Fibroblast of villous mesenchyme (primary cell): ENCODE measurements at regions not wholly inside any gene's neighbourhood (a gene's known extent, or its start where the extent isn't known, plus 50 kb on each side); places are given as distances from the start of the nearest gene placed in this dataset.

Experiments used
- DNase-seq: peaks from one replicate; pipeline ENCODE4 v3.0.0-alpha.2; 2010; ENCODE audit warnings: low read depth
- H3K4me3 ChIP-seq: 2 replicates; pipeline ENCODE4 v1.5.1; 2011; ENCODE audit warnings: low read depth, mild to moderate bottlenecking, low read length
- TF ChIP-seq, protein P1 (sequence below): IDR thresholded peaks from 2 replicates; pipeline ENCODE4 v1.5.1; 2012; ENCODE audit warnings: low read depth, mild to moderate bottlenecking, low read length; ENCODE audit not compliant: insufficient read depth

DNA sequence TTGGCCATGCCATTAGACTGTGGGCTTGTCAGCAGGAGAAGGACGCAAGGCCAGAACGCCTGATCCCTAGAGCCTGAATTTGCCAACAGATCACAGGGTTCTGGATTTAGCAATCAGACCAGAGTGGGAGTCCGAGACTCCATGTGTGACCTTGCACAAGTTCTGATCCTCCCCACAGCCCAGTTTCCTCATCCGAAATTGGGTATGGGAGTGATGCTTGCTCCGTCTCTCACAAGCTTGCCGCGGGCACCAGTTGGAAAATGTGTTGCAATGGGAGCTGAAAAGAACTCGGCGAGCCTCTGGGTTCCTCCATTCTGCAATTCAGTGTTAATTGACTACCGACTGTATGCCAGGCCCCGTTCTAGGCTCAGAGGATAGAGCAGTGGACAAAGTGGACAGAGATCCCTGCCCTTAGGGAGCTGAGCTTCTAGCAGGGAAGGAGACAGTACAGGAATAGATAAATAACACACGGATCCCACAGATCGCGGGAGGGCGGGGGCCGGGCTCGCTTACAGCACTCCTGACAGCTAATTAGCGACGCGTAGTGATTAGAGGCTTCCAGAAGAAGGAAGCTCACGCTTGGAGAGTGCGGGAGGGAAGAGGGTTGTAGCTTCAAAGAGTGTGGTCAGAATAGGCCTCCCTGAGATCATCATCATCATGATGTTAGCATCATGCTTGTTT is 150.4 kb upstream of the CIBAR2 start:
- TF ChIP-seq, protein P1, sequence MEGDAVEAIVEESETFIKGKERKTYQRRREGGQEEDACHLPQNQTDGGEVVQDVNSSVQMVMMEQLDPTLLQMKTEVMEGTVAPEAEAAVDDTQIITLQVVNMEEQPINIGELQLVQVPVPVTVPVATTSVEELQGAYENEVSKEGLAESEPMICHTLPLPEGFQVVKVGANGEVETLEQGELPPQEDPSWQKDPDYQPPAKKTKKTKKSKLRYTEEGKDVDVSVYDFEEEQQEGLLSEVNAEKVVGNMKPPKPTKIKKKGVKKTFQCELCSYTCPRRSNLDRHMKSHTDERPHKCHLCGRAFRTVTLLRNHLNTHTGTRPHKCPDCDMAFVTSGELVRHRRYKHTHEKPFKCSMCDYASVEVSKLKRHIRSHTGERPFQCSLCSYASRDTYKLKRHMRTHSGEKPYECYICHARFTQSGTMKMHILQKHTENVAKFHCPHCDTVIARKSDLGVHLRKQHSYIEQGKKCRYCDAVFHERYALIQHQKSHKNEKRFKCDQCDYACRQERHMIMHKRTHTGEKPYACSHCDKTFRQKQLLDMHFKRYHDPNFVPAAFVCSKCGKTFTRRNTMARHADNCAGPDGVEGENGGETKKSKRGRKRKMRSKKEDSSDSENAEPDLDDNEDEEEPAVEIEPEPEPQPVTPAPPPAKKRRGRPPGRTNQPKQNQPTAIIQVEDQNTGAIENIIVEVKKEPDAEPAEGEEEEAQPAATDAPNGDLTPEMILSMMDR = no peak
- no peak overlapping the region for H3K4me3 ChIP-seq
- DNase-seq = no peak

GRCh38 chr16:85263239-85263585 is 150.9 kb upstream of the CIBAR2 start:
- TF ChIP-seq, protein P1 = no peak
- no peak for DNase-seq
- H3K4me3 ChIP-seq = no peak overlapping the region

- TF ChIP-seq, protein P1 = no peak
- DNase-seq = no peak
- H3K4me3 ChIP-seq = no peak overlapping the region
Observed at GRCh38 chr16:85264752-85265151, 152.5 kb upstream of the CIBAR2 start.

GRCh38 chr16:85265161-85265784 is 153.0 kb upstream of the CIBAR2 start:
- no peak for DNase-seq
- TF ChIP-seq, protein P1 = no peak
- H3K4me3 ChIP-seq = no peak overlapping the region

DNA sequence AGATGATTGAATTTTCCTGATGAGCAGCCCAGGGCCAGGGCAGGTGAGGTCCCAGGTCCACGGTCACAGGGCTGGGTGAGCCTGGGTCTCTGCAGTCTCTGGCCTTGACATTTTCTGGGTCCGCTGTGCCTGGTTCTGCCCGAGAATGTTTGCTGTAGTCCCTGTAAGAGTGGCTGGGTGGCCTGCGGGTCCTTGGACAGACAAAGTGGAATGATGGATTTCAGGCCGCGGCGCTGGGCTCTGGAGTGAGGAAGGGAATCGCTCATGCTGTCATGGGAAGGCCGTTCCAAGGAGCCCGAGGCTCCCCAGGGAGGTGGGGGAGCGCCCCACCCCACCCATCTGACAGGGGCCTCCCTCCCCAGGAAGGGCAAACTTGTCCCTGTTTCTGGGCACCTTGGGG is 153.5 kb upstream of the CIBAR2 start:
- no peak for DNase-seq
- TF ChIP-seq, protein P1 = no peak
- H3K4me3 ChIP-seq = no peak overlapping the region

- no peak for DNase-seq
- TF ChIP-seq, protein P1 = no peak
Observed at GRCh38 chr16:85266857-85267256, 154.6 kb upstream of the CIBAR2 start.

DNA sequence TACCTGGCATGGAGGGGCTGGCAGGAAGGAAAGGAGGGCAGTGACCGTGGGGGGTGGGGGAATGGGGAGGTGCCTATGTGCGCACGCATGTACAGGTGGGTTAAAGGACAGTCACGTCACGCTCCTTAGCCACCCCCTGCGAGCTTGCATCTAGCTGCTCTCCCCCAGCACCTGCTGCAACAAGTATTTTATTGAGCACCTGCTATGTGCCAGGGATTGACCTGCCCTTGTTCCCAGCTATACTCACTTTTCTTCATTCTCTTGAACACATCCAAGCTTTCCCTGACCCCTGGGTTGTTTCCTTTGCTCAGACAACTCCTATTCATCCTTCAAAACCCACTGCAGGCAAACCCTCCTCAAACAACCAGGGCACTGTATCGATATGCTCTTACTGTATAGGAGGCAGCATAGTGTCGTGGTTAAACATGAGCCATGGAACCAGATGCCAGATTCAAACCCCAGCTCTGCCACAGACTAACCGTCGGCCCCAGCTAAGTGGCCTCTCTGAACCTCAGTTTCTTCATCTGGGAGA is 155.2 kb upstream of the CIBAR2 start:
- H3K4me3 ChIP-seq = no peak overlapping the region
- no peak for DNase-seq
- TF ChIP-seq, protein P1 = no peak

More at GRCh38 chr16:85266857-85267256, 154.6 kb upstream of the CIBAR2 start:
- no peak overlapping the region for H3K4me3 ChIP-seq
